Panc1 (cell line): ENCODE measurements at regions not wholly inside any gene's neighbourhood (a gene's known extent, or its start where the extent isn't known, plus 50 kb on each side); places are given as distances from the start of the nearest gene placed in this dataset.

Source experiments
- CTCF ChIP-seq: fragments of 450-650 bp; IDR thresholded peaks from 2 replicates; pipeline ENCODE4 v1.5.1; 2017; ENCODE audit warnings: mild to moderate bottlenecking
- POLR2AphosphoS5 ChIP-seq: IDR thresholded peaks from 2 replicates; pipeline ENCODE4 v1.6.1; 2012; ENCODE audit warnings: mild to moderate bottlenecking, low read depth, low read length, moderate library complexity

DNA sequence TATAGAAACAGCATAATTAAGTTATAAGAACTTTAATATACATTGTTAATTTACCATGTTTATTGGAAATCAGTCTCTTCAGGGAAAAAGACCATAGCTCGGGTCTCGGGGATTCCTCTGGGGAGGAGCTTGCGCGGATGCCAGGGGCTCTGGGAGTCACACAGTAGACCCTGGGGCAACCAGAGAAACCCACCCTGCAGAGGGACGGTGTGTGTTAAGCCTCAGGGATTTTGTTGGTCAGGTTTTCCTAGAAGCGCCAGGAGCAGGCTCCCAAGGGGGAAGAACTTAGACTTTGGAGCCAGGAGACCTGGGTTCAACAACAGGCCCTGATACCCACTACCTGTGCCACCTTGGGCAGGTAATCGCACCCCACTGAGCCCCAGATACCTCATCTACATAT lies 297.9 kb downstream of the MED10 start:
- TF ChIP-seq CTCF: no peak
- no peak for TF ChIP-seq POLR2AphosphoS5
